Ovary (tissue), 1 donor: ENCODE measurements at regions not wholly inside any gene's neighbourhood (a gene's known extent, or its start where the extent isn't known, plus 50 kb on each side); places are given as distances from the start of the nearest gene placed in this dataset.

Experiments used
- EP300 ChIP-seq: sonication (generic); formaldehyde crosslinking; IDR thresholded peaks from one replicate; pipeline ENCODE4 v1.6.1; 2017; ENCODE audit warnings: antibody characterized with exemption
- POLR2A ChIP-seq: fragments of 450-650 bp; IDR thresholded peaks from one replicate; pipeline ENCODE4 v1.6.1; 2017; ENCODE audit warnings: antibody characterized with exemption, mild to moderate bottlenecking, moderate library complexity

GRCh38 chr2:16279641-16280040, 339.3 kb downstream of the MYCN start:
- TF ChIP-seq EP300 (no peak), POLR2A (no peak)
